ENCODE measurements at regions not wholly inside any gene's neighbourhood (a gene's known extent, or its start where the extent isn't known, plus 50 kb on each side); places are given as distances from the start of the nearest gene placed in this dataset.

DNA sequence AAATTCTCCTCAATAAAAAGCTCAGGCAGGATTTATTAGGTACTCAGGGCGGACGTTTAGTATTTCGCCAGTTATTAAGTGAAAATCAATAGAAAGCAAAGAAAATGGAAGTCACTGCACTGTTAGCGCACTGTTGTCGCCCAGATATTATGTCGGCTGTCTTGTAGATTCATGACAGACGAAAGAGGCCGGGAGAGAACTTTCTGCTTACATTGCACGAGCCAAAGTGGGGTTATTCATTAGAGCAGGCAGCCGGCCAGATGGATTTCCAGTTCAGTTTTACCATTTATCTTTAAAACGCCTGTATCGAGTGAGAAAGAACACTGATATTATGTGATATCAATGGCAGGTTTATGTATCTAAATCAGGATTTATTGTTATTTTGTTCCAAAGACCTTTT, 866.0 kb upstream of the NR2F2 start:
- Histone ChIP-seq H3K4me1 (no peaks in the 10 kb centered on the region), H3K36me3 (no peaks in the 10 kb centered on the region), H3K4me3 (no peak overlapping the region), H3K9me3 (replicated peaks) (no peaks in the 10 kb centered on the region), H3K27me3 (no peaks in the 10 kb centered on the region), H3K27ac (no peak overlapping the region)
- DNase-seq = no peak

DNA sequence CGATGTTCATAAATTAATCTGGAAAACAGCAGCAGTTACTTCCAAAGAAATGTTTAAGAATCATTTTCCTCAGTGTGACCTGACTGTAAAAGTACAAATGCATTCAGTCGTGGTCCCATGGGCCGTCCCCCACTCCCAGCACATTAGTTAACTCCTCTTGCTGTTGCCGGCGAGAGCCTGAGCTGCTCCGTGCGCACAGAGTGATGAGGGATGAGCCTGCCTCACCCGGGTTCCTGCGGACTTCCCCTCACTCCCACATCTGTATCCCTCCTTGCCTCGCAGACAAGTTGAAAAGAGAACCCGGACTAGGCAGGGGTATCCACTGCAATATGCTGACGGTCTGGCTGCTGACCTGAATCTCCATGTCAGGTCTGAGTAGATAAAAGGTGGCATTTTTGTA, 861.7 kb upstream of the NR2F2 start:
- Histone ChIP-seq H3K4me1 (peaks cover 22% of the 10 kb centered on the region), H3K4me3 (no peak overlapping the region), H3K9me3 (replicated peaks) (no peaks in the 10 kb centered on the region), H3K27me3 (no peaks in the 10 kb centered on the region), H3K27ac (no peak overlapping the region), H3K36me3 (no peaks in the 10 kb centered on the region)
- DNase-seq = no peak

DNA sequence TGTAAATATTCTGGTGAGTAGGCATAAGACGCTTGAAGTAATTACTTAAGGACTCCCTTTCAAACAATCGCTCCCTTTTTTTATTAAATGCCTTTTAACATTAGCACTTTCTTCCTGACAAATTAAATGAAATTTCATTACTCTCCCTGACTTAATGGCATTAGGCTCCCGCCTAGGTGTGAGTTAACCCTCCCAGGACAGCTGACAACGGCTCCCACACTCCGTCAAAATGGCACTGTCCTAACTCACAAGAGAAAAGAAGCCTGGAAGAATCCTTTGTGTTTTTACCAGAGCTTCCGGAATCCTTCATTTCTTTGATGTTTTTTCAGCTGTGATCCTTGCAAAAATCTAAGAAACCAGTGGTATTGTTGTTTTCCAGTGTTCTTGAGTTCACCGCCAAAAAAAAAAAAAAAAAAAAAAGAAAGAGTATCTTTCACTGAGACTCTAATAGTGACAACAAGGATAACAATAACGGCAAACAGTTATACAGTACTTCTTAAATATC, 861.0 kb upstream of the NR2F2 start:
- Histone ChIP-seq H3K9me3 (replicated peaks) (no peaks in the 10 kb centered on the region), H3K27me3 (no peaks in the 10 kb centered on the region), H3K4me3 (no peak overlapping the region), H3K27ac (no peak overlapping the region), H3K36me3 (no peaks in the 10 kb centered on the region), H3K4me1 (peaks cover 22% of the 10 kb centered on the region)
- DNase-seq = no peak

DNA sequence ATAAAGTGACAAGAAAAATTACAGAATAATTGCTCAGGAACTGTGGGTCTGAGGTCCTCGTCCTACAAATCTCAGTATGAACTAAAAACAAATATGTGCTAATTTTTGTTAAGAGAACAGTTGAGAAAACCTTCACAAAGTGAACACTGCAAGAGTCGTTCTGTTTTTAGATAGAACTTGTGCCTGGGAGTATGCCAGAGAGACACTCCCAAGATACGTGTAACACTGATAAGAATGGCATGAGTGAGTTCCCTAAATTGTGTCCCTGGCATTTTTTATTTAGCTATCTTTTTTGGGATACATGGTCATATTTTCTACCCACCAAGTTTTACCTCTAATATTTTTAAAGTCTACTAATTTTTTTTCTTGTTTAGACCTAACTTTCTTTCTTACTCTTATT, 860.0 kb upstream of the NR2F2 start:
- Histone ChIP-seq H3K4me3 (no peak overlapping the region), H3K27ac (peak overlapping the region; percentile 48; the same call in 1 of the 2 replicates), H3K36me3 (no peaks in the 10 kb centered on the region), H3K9me3 (replicated peaks) (no peaks in the 10 kb centered on the region), H3K4me1 (peaks cover 22% of the 10 kb centered on the region), H3K27me3 (no peaks in the 10 kb centered on the region)
- DNase-seq = no peak

DNA sequence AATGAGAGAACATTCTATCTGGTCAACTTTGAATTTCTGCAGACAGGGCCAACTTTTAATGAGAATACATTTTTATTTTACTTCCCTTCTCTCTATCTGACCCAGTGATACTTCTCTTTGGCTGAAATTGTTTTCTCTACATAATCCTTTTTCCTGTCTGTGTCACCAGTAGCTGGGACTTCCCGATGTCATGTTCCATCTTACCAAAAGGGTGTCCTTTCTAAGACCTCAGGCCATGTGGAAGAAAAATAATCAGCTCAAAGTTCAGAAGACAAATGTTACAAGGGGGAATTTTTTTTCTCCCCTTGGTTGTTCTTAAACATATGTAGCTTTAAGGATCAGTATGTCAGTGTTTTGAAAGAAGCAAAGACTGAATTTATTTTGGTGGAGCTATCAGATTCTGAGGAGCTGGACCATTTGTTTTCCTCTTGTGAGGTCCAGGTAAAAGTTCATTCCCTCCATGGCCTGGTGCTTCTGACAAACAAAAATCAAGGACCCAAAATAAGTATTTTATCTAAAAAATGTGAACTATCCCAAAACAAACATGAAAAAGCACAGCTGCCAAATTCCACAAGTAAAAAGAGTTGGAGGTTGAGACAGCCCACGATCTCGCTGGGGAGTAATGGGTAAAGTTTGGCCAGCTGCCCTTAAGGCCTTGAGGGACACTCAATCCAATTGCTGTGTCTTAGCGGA, 859.4 kb upstream of the NR2F2 start:
- DNase-seq = peak; percentile 72 to 73
- peaks cover 22% of the 10 kb centered on the region for H3K4me1 ChIP-seq

DNA sequence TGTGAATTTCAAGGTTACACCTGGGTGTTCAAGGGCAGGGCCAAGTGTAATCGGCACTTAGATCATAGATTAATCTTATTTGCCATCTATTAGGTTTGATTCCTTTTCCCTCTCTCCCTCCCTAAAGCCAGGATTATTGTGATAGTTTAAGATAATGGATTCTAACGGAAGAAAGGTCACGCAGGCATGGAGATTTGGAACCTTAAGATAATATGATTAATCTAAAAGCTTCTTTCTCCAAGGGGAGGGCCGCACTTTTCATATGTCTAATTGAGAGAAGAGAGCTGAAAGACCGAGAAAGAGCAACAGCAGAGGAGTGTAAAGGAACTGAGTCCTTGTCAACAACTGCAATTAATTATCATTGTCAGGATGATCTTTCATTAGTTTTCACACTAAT, 858.8 kb upstream of the NR2F2 start:
- Histone ChIP-seq H3K27ac (peak overlapping the region; percentile 48), H3K9me3 (replicated peaks) (no peaks in the 10 kb centered on the region), H3K27me3 (no peaks in the 10 kb centered on the region), H3K4me3 (no peak overlapping the region), H3K4me1 (peaks cover 22% of the 10 kb centered on the region), H3K36me3 (no peaks in the 10 kb centered on the region)
- no peak for DNase-seq

More for the DNA sequence above, 859.4 kb upstream of the NR2F2 start:
- no peaks in the 10 kb centered on the region for H3K27me3 ChIP-seq
- H3K4me3 ChIP-seq = no peak overlapping the region
- H3K9me3 ChIP-seq (replicated peaks) = no peaks in the 10 kb centered on the region
- peak overlapping the region; percentile 48 for H3K27ac ChIP-seq
- H3K36me3 ChIP-seq = no peaks in the 10 kb centered on the region

DNA sequence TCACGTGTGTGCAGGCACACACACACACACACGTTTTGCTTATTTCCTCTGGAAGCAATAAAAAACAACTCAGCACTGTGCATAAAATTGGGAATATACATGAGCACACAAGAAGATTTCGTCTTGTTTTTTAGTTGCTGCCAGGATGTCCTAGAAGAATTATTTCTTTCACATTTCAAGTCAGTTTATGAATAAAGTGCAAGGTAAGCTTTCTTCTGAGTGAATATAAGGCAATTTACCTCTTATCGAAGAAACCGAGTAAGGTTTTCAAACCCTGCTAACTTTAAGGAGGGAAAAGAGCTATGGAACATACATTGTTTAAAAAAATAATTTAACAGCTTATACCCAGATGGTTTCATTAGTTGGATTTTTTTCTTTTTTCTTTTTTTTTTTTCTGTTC, 855.4 kb upstream of the NR2F2 start:
- Histone ChIP-seq H3K4me1 (peaks cover 20% of the 10 kb centered on the region), H3K27ac (no peak overlapping the region)
- DNase-seq = no peak

DNA sequence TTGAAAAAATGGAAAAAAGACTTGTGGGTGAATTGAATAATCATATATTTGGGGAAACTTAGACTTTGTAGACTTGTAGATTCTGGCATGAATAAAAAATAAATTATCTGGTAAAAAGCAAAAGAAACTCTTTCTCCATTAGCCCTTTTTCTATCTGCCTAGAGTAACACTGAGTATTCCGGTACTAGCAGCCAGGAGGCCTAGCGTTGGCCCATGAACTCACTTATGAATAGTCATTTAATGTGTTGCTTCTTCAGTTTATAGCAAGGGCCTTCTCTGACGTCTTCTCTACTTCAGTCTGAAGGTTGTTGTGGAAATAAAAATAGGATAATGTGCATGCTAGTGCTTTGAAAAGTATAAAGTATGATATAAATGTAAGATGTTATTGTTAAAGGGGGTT, 851.2 kb upstream of the NR2F2 start:
- Histone ChIP-seq H3K4me1 (no peaks in the 10 kb centered on the region), H3K36me3 (no peaks in the 10 kb centered on the region), H3K9me3 (replicated peaks) (peaks cover 1% of the 10 kb centered on the region; the same call in 1 of the 2 replicates), H3K27ac (no peak overlapping the region), H3K27me3 (no peaks in the 10 kb centered on the region), H3K4me3 (no peak overlapping the region)
- DNase-seq = no peak

More for the DNA sequence above, 855.4 kb upstream of the NR2F2 start:
- Histone ChIP-seq H3K9me3 (replicated peaks) (no peaks in the 10 kb centered on the region), H3K36me3 (no peaks in the 10 kb centered on the region), H3K27me3 (no peaks in the 10 kb centered on the region), H3K4me3 (no peak overlapping the region)

DNA sequence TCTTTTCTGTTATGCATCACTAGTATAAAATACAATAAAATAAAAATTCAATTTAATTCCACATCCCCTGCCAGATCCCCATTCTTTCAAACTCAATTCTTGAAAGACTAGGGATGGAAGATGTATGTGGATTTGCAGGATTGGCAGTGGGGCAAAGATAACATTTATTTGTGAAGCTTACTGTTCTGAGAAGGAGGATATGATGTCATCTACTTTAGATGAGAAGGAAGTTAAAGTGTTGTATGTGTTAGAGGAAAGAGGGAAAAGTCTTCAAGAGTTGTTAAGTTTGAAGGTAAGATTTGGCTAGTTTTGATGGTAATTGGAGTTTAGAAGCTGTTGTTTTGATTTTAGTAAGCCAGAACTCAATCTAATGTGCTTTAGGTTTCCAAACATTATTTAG, 845.1 kb upstream of the NR2F2 start:
- Histone ChIP-seq H3K27ac (no peak overlapping the region), H3K27me3 (no peaks in the 10 kb centered on the region), H3K36me3 (no peaks in the 10 kb centered on the region), H3K9me3 (replicated peaks) (peaks cover 3% of the 10 kb centered on the region; the same call in 1 of the 2 replicates), H3K4me1 (no peaks in the 10 kb centered on the region), H3K4me3 (no peak overlapping the region)
- DNase-seq = no peak

DNA sequence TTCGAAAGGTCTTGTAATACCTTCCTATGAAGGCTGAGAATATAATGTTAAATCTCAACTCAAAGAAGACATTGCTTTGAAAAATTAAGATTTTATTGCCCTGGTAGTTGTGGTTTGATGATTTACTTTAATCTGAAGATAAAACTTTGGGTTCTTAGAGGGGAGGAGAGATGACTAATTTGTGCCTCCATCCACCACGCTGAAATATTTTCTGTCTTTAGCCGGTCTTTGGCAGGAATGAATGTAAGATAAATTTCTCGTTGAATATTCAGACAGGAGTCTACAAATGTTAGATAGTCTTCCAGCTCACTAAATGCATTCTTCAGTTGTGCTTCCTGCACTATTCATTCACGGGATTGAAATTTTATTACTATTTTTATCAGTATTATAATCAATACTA, 844.3 kb upstream of the NR2F2 start:
- Histone ChIP-seq H3K36me3 (no peaks in the 10 kb centered on the region), H3K9me3 (replicated peaks) (peaks cover 3% of the 10 kb centered on the region; the same call in 1 of the 2 replicates), H3K27me3 (no peaks in the 10 kb centered on the region), H3K27ac (no peak overlapping the region), H3K4me1 (no peaks in the 10 kb centered on the region), H3K4me3 (no peak overlapping the region)
- DNase-seq = no peak

DNA sequence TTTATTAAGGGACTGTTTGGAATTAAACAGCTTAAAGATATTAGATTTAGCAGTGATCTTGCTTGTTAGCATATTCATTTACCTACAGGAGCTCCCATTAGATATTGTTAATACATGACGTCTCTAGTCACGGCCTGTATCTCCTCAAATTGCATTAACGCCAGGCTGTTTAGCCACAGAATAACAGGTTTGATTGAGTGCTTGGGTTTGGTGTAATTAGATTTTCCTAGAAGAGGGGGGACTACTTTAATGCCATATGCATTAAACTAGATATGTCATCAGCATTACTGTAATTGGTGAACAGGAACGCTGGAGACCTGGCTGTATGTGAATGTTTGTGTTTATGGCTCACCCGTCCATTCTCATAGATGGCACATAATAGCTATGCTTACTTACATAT, 841.4 kb upstream of the NR2F2 start:
- H3K27ac ChIP-seq = no peak overlapping the region

DNA sequence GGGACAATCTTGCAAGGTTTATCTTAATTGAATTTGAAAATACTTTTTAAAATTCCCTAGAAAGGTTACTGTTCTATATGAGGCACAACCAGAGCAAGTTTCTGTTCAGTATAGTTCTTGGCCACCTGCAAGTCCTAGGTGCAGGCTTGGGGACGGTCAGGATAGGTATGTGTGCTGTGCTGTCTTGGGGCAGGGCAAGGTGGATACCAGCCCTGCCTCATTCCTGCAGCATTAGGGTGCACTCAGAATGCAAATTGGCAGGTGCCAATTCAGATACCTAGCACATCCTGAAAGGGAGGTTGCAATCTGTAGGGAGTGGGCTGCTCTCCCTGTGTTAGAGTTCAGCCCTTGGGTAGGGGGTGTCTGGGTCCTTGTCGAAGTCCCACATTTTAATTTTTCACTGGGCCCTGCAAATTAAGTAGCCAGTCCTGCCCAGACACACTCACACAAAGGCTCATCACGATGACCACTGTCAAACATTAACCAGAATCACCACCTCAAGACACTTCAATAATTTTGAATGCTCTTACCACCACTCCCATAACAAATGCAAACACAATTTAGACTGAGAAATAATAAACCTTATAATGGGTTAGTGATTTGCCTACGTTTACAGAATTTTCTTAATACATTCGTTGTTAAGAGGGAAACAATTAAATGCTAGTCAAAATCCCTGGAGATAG, 838.0 kb upstream of the NR2F2 start:
- no peaks in the 10 kb centered on the region for H3K4me1 ChIP-seq
- no peak overlapping the region for H3K4me3 ChIP-seq
- no peak for DNase-seq
- no peaks in the 10 kb centered on the region for H3K36me3 ChIP-seq
- no peaks in the 10 kb centered on the region for H3K9me3 ChIP-seq (replicated peaks)
- H3K27me3 ChIP-seq = no peaks in the 10 kb centered on the region
- H3K27ac ChIP-seq = no peak overlapping the region

More for the DNA sequence above, 841.4 kb upstream of the NR2F2 start:
- Histone ChIP-seq H3K4me3 (no peak overlapping the region), H3K36me3 (no peaks in the 10 kb centered on the region), H3K4me1 (no peaks in the 10 kb centered on the region), H3K27me3 (no peaks in the 10 kb centered on the region), H3K9me3 (replicated peaks) (peaks cover 3% of the 10 kb centered on the region; the same call in 1 of the 2 replicates)
- no peak for DNase-seq

DNA sequence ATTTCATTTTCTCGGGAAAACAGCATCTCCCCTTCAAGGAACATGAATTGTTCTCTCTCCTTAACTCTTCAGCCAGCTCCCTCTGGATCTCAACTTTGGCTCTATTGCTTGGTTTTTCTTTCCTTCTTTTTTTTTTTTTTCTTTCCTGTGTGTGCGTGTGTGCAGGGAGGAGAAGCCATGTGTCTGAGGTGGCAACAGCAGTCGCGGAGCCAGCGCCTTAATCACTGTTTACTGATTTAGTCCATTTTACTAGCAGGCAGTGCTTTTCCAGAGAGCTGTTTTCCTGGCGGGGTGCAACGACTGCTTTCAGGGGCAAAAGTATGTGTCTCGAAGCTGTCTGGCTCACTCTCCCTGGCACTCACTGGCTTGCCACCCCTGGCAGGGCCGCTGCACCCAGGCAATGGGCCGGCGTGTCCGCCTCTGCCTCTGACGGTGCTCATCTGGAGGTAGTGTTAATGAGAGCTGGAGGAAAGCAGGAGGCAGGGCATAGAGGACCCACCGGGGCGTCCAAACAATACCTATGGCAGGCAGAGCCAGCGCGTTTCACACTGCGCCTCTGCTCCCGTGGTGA, 835.4 kb upstream of the NR2F2 start:
- Histone ChIP-seq H3K27ac (no peak overlapping the region), H3K36me3 (no peaks in the 10 kb centered on the region), H3K4me3 (no peak overlapping the region), H3K27me3 (no peaks in the 10 kb centered on the region), H3K9me3 (replicated peaks) (no peaks in the 10 kb centered on the region), H3K4me1 (peaks cover 5% of the 10 kb centered on the region; the same call in 1 of the 2 replicates)
- no peak for DNase-seq

DNA sequence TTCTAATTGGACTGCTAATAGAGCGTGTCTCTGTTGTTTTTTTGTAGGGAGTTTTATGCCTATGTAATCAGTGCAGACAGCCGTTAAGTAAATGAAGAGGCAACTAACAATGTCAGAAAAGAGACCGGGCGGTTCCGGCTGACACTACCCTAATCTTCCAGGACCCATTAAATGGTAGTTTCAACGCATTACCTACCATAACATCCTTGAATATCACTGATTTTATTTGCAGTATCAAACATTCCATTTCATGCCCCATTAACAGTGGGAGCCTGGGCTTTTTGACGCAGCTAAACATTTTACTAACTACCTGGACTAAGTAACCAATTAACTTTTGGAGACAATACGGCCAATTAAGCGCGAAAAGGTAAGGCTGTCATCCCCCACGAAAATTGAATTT, 832.9 kb upstream of the NR2F2 start:
- no peak for DNase-seq
- Histone ChIP-seq H3K36me3 (no peaks in the 10 kb centered on the region), H3K4me1 (peaks cover 5% of the 10 kb centered on the region; the same call in 1 of the 2 replicates), H3K4me3 (no peak overlapping the region), H3K27me3 (no peaks in the 10 kb centered on the region), H3K27ac (no peak overlapping the region), H3K9me3 (replicated peaks) (no peaks in the 10 kb centered on the region)

DNA sequence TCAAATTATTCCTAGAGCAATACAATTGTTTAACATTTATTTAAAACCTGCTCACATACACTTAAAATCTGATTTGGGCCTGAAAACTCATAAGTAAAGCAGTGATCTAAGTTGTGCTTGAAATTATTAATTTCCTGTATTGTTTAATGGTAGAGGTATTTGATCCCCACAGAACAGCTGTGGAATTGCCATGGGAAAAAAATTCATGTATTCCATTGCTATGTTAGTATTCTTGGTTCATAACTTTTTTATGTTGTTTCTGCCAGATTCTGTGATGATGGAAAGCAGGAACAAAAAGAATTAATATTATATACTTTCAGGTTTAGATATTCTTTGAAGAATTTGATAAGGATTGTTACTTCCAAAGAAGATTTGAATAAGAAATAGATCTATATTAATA, 831.5 kb upstream of the NR2F2 start:
- H3K4me1 ChIP-seq = peaks cover 5% of the 10 kb centered on the region; the same call in 1 of the 2 replicates
- H3K9me3 ChIP-seq (replicated peaks) = no peaks in the 10 kb centered on the region
- H3K27me3 ChIP-seq = no peaks in the 10 kb centered on the region
- no peaks in the 10 kb centered on the region for H3K36me3 ChIP-seq
- H3K4me3 ChIP-seq = no peak overlapping the region
- DNase-seq = no peak
- H3K27ac ChIP-seq = no peak overlapping the region
